ENCODE measurements at regions not wholly inside any gene's neighbourhood (a gene's known extent, or its start where the extent isn't known, plus 50 kb on each side); places are given as distances from the start of the nearest gene placed in this dataset.

GRCh38 chr6:170137176-170137891, 153.5 kb downstream of the DLL1 start:
- Histone ChIP-seq H3K9me3 (ENCODE audit: low read depth) (no peaks in the 10 kb centered on the region), H3K36me3 (ENCODE audit: low read depth) (no peaks in the 10 kb centered on the region), H3K27ac (no peak overlapping the region), H3K4me1 (ENCODE audit: insufficient read depth) (no peaks in the 10 kb centered on the region), H3K4me2 (ENCODE audit: unreplicated experiment) (peak overlapping the region; percentile 20), H3K9ac (peak overlapping the region; percentile 47; the same call in 1 of the 2 replicates), H3K9me2 (ENCODE audit: insufficient read depth) (no peaks in the 10 kb centered on the region), H4K20me1 (ENCODE audit: insufficient read depth) (no peaks in the 10 kb centered on the region), H3F3A (ENCODE audit: insufficient read depth) (no peaks in the 10 kb centered on the region), H3K79me2 (ENCODE audit: insufficient read depth) (no peaks in the 10 kb centered on the region), H3K4me3 (no peak overlapping the region), H2AFZ (no peak overlapping the region), H3K27me3 (replicated peaks; ENCODE audit: insufficient read depth) (no peaks in the 10 kb centered on the region)
- in situ Hi-C loops (cut with MboI), result no loop called here
- peak; percentile 67 for DNase-seq
- 37 to 48% methylated on average over 32 to 45 of the region's 50 CpGs for WGBS, 2 experiments (ENCODE audit: low coverage in 1 of 2, low lambda C conversion rate in 2 of 2, missing lambda C conversion rate in 2 of 2)
- TF ChIP-seq EZH2 (IDR thresholded peaks at IDR 0.05; ENCODE audit: insufficient read depth, poor library complexity, severe bottlenecking) (no peak), EZH2phosphoT487 (IDR thresholded peaks at IDR 0.05; ENCODE audit: insufficient read depth, low read depth) (no peak)

GRCh38 chr6:170136541-170137175, 154.2 kb downstream of the DLL1 start:
- whole genome bisulfite sequencing, 2 experiments (ENCODE audit: low coverage in 1 of 2, low lambda C conversion rate in 2 of 2, missing lambda C conversion rate in 2 of 2), result 89 to 95% methylated on average over 38 to 69 of the region's 69 CpGs
- H4K20me1 ChIP-seq (ENCODE audit: insufficient read depth), result no peaks in the 10 kb centered on the region
- in situ Hi-C loops (cut with MboI), result no loop called here
- H3K36me3 ChIP-seq (ENCODE audit: low read depth), result no peaks in the 10 kb centered on the region
- DNase-seq, result no peak
- TF ChIP-seq EZH2phosphoT487 (IDR thresholded peaks at IDR 0.05; ENCODE audit: insufficient read depth, low read depth), result no peak
- TF ChIP-seq EZH2 (IDR thresholded peaks at IDR 0.05; ENCODE audit: insufficient read depth, poor library complexity, severe bottlenecking), result no peak
- no peak overlapping the region for H3K9ac ChIP-seq
- no peaks in the 10 kb centered on the region for H3F3A ChIP-seq (ENCODE audit: insufficient read depth)
- no peaks in the 10 kb centered on the region for H3K4me1 ChIP-seq (ENCODE audit: insufficient read depth)
- H3K27ac ChIP-seq, result no peak overlapping the region
- H3K4me2 ChIP-seq (ENCODE audit: unreplicated experiment), result no peak overlapping the region
- no peaks in the 10 kb centered on the region for H3K27me3 ChIP-seq (replicated peaks; ENCODE audit: insufficient read depth)
- no peaks in the 10 kb centered on the region for H3K9me3 ChIP-seq (ENCODE audit: low read depth)
- no peaks in the 10 kb centered on the region for H3K9me2 ChIP-seq (ENCODE audit: insufficient read depth)
- no peak overlapping the region for H3K4me3 ChIP-seq
- H2AFZ ChIP-seq, result no peak overlapping the region
- no peaks in the 10 kb centered on the region for H3K79me2 ChIP-seq (ENCODE audit: insufficient read depth)

- H3K4me2 ChIP-seq (ENCODE audit: unreplicated experiment), result no peak overlapping the region
- 73 to 75% methylated on average over 35 to 38 of the region's 38 CpGs for WGBS, 2 experiments (ENCODE audit: low coverage in 1 of 2, low lambda C conversion rate in 2 of 2, missing lambda C conversion rate in 2 of 2)
- H3K79me2 ChIP-seq (ENCODE audit: insufficient read depth), result no peaks in the 10 kb centered on the region
- no peaks in the 10 kb centered on the region for H3K36me3 ChIP-seq (ENCODE audit: low read depth)
- no peaks in the 10 kb centered on the region for H3K9me3 ChIP-seq (ENCODE audit: low read depth)
- H4K20me1 ChIP-seq (ENCODE audit: insufficient read depth), result no peaks in the 10 kb centered on the region
- no peak overlapping the region for H3K27ac ChIP-seq
- H3K9ac ChIP-seq, result no peak overlapping the region
- no peaks in the 10 kb centered on the region for H3K9me2 ChIP-seq (ENCODE audit: insufficient read depth)
- in situ Hi-C loops (cut with MboI), result no loop called here
- no peak for DNase-seq
- no peaks in the 10 kb centered on the region for H3F3A ChIP-seq (ENCODE audit: insufficient read depth)
- TF ChIP-seq EZH2phosphoT487 (IDR thresholded peaks at IDR 0.05; ENCODE audit: insufficient read depth, low read depth) (no peak), EZH2 (IDR thresholded peaks at IDR 0.05; ENCODE audit: insufficient read depth, poor library complexity, severe bottlenecking) (no peak)
- no peak overlapping the region for H3K4me3 ChIP-seq
- no peaks in the 10 kb centered on the region for H3K27me3 ChIP-seq (replicated peaks; ENCODE audit: insufficient read depth)
- H3K4me1 ChIP-seq (ENCODE audit: insufficient read depth), result no peaks in the 10 kb centered on the region
- no peak overlapping the region for H2AFZ ChIP-seq
These were observed 154.9 kb downstream of the DLL1 start for GRCh38 chr6:170135821-170136471.

DNA sequence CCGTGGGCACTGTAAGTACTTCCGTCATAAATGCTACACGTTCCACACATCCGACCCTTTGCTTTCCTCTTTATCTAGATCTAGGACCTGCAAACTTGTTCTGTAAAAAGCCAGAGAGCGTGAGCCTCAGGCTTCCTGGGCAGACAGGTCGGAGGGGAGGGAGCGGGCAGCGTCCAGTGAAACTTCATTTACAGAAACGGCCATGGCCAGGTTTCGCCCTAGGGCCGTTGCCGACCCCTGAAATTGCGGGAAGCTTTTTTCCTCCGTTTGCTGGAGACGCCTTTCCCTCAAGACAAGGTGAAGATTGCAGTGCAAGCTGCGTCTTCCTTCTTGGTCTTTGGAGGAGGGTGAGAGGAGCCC, 155.4 kb downstream of the DLL1 start:
- in situ Hi-C loops (cut with MboI), result no loop called here
- H4K20me1 ChIP-seq (ENCODE audit: insufficient read depth), result no peaks in the 10 kb centered on the region
- DNase-seq, result no peak
- H3K4me1 ChIP-seq (ENCODE audit: insufficient read depth), result no peaks in the 10 kb centered on the region
- 78 to 80% methylated on average over 16 of the region's 16 CpGs for WGBS, 2 experiments (ENCODE audit: low coverage in 1 of 2, low lambda C conversion rate in 2 of 2, missing lambda C conversion rate in 2 of 2)
- H3F3A ChIP-seq (ENCODE audit: insufficient read depth), result no peaks in the 10 kb centered on the region
- no peak overlapping the region for H3K4me3 ChIP-seq
- TF ChIP-seq EZH2phosphoT487 (IDR thresholded peaks at IDR 0.05; ENCODE audit: insufficient read depth, low read depth), result no peak
- no peak for TF ChIP-seq EZH2 (IDR thresholded peaks at IDR 0.05; ENCODE audit: insufficient read depth, poor library complexity, severe bottlenecking)
- no peaks in the 10 kb centered on the region for H3K79me2 ChIP-seq (ENCODE audit: insufficient read depth)
- H3K27me3 ChIP-seq (replicated peaks; ENCODE audit: insufficient read depth), result no peaks in the 10 kb centered on the region
- no peaks in the 10 kb centered on the region for H3K36me3 ChIP-seq (ENCODE audit: low read depth)
- H3K4me2 ChIP-seq (ENCODE audit: unreplicated experiment), result no peak overlapping the region
- H3K27ac ChIP-seq, result no peak overlapping the region
- no peaks in the 10 kb centered on the region for H3K9me3 ChIP-seq (ENCODE audit: low read depth)
- no peaks in the 10 kb centered on the region for H3K9me2 ChIP-seq (ENCODE audit: insufficient read depth)
- H3K9ac ChIP-seq, result no peak overlapping the region
- H2AFZ ChIP-seq, result no peak overlapping the region
